Progenitor cell of endocrine pancreas (in vitro differentiated cells): ENCODE measurements at regions not wholly inside any gene's neighbourhood (a gene's known extent, or its start where the extent isn't known, plus 50 kb on each side); places are given as distances from the start of the nearest gene placed in this dataset.

Source experiments
- DNase-seq: peaks from one replicate; pipeline ENCODE4 v3.0.0; 2021; ENCODE audit warnings: low spot score; ENCODE audit not compliant: unreplicated experiment
- H3K27ac Mint-ChIP-seq: 2 replicates; pipeline ENCODE4 v1.8.0; 2021; ENCODE audit warnings: mild to moderate bottlenecking, moderate library complexity, mixed read lengths
- H3K27me3 Mint-ChIP-seq: 2 replicates; pipeline ENCODE4 v1.8.0; 2021; ENCODE audit warnings: mixed read lengths
- H3K36me3 Mint-ChIP-seq: 2 replicates; pipeline ENCODE4 v1.8.0; 2022; ENCODE audit warnings: mixed read lengths; ENCODE audit not compliant: insufficient read depth
- H3K4me1 Mint-ChIP-seq: 2 replicates; pipeline ENCODE4 v1.8.0; 2021; ENCODE audit warnings: low read depth, mixed read lengths
- H3K4me3 Mint-ChIP-seq: 2 replicates; pipeline ENCODE4 v1.8.0; 2021; ENCODE audit warnings: low read depth, mild to moderate bottlenecking, moderate library complexity, mixed read lengths
- H3K9me3 Mint-ChIP-seq: 2 replicates; pipeline ENCODE4 v1.8.0; 2021; ENCODE audit warnings: low read depth, mixed read lengths
- CTCF ChIP-seq: fragments of 200-600 bp; sonication (generic); IDR thresholded peaks from one replicate; pipeline ENCODE4 v1.5.0; 2021; ENCODE audit warnings: antibody characterized with exemption, mild to moderate bottlenecking; ENCODE audit not compliant: unreplicated experiment

- H3K4me3 Mint-ChIP-seq: no peak overlapping the region
- no peak for DNase-seq
- H3K4me1 Mint-ChIP-seq: peaks cover 6% of the 10 kb centered on the region
- no peak overlapping the region for H3K27ac Mint-ChIP-seq
- no peak for TF ChIP-seq CTCF
- H3K27me3 Mint-ChIP-seq: peaks cover 24% of the 10 kb centered on the region
- H3K9me3 Mint-ChIP-seq: no peaks in the 10 kb centered on the region
- H3K36me3 Mint-ChIP-seq: no peaks in the 10 kb centered on the region
Observed at GRCh38 chr2:176461809-176462670, 192.8 kb downstream of the MTX2 start.

GRCh38 chr2:176463546-176463945 is 194.3 kb downstream of the MTX2 start:
- Mint-ChIP-seq H3K4me3 (no peak overlapping the region), H3K27ac (no peak overlapping the region), H3K9me3 (no peaks in the 10 kb centered on the region), H3K27me3 (peaks cover 20% of the 10 kb centered on the region), H3K4me1 (peaks cover 6% of the 10 kb centered on the region), H3K36me3 (no peaks in the 10 kb centered on the region)
- TF ChIP-seq CTCF: no peak
- no peak for DNase-seq

- Mint-ChIP-seq H3K4me1 (peaks cover 6% of the 10 kb centered on the region), H3K36me3 (no peaks in the 10 kb centered on the region), H3K4me3 (no peak overlapping the region), H3K27ac (no peak overlapping the region), H3K9me3 (no peaks in the 10 kb centered on the region), H3K27me3 (peaks cover 13% of the 10 kb centered on the region)
- no peak for DNase-seq
- TF ChIP-seq CTCF: no peak
Observed at GRCh38 chr2:176464886-176465564, 195.8 kb downstream of the MTX2 start.

- DNase-seq: no peak
- H3K4me3 Mint-ChIP-seq: no peak overlapping the region
- no peak for TF ChIP-seq CTCF
- H3K36me3 Mint-ChIP-seq: no peaks in the 10 kb centered on the region
- peaks cover 17% of the 10 kb centered on the region for H3K27me3 Mint-ChIP-seq
- no peaks in the 10 kb centered on the region for H3K9me3 Mint-ChIP-seq
- H3K27ac Mint-ChIP-seq: no peak overlapping the region
- peaks cover 13% of the 10 kb centered on the region for H3K4me1 Mint-ChIP-seq
Observed at GRCh38 chr2:176466918-176467452, 197.7 kb downstream of the MTX2 start.

- Mint-ChIP-seq H3K36me3 (no peaks in the 10 kb centered on the region), H3K9me3 (no peaks in the 10 kb centered on the region), H3K4me1 (peaks cover 11% of the 10 kb centered on the region), H3K4me3 (no peak overlapping the region), H3K27me3 (peaks cover 17% of the 10 kb centered on the region), H3K27ac (no peak overlapping the region)
- no peak for TF ChIP-seq CTCF
- no peak for DNase-seq
Observed at GRCh38 chr2:176467595-176467994, 198.4 kb downstream of the MTX2 start.
